NCI-H1092 (cell line): ENCODE measurements at regions not wholly inside any gene's neighbourhood (a gene's known extent, or its start where the extent isn't known, plus 50 kb on each side); places are given as distances from the start of the nearest gene placed in this dataset.
"Not testable (repeated sequence)": the region's sequence is repeated elsewhere in the genome, so short reads cannot be mapped to it uniquely, and the experiment has no call there.

ENCODE experiments used
- DNase-seq: peaks from one replicate; lab custom pipeline; 2025; lab: John Stamatoyannopoulos, UW

GRCh38 chr13:37212826-37213225, 107.4 kb upstream of the CSNK1A1L start:
- no peak for DNase-seq

GRCh38 chr13:37211487-37211886, 106.0 kb upstream of the CSNK1A1L start:
- DNase-seq: no peak

- no peak for DNase-seq
Observed at GRCh38 chr13:37209621-37210580, 104.4 kb upstream of the CSNK1A1L start.

GRCh38 chr13:37207691-37208451, 102.4 kb upstream of the CSNK1A1L start:
- no peak for DNase-seq

GRCh38 chr13:37202264-37202663, 96.8 kb upstream of the CSNK1A1L start:
- DNase-seq: no peak

- no peak for DNase-seq
Observed at GRCh38 chr13:37201081-37201480, 95.6 kb upstream of the CSNK1A1L start.

- no peak for DNase-seq
Observed at GRCh38 chr13:37198629-37199028, 93.2 kb upstream of the CSNK1A1L start.

- no peak for DNase-seq
Observed at GRCh38 chr13:37195621-37196020, 90.2 kb upstream of the CSNK1A1L start.

- peak; percentile 23 for DNase-seq
Observed at GRCh38 chr13:37194428-37194861, 89.0 kb upstream of the CSNK1A1L start.

GRCh38 chr13:37192956-37193355, 87.5 kb upstream of the CSNK1A1L start:
- no peak for DNase-seq

GRCh38 chr13:37187621-37188020, 82.2 kb upstream of the CSNK1A1L start:
- no peak for DNase-seq

- no peak for DNase-seq
Observed at GRCh38 chr13:37187105-37187504, 81.6 kb upstream of the CSNK1A1L start.

GRCh38 chr13:37181620-37182019, 76.2 kb upstream of the CSNK1A1L start:
- DNase-seq: no peak

- DNase-seq: no peak
Observed at GRCh38 chr13:37179645-37180044, 74.2 kb upstream of the CSNK1A1L start.

- DNase-seq: no peak
Observed at GRCh38 chr13:37177125-37177524, 71.7 kb upstream of the CSNK1A1L start.

- no peak for DNase-seq
Observed at GRCh38 chr13:37175996-37176395, 70.5 kb upstream of the CSNK1A1L start.

GRCh38 chr13:37173214-37173613, 67.8 kb upstream of the CSNK1A1L start:
- DNase-seq: no peak

- DNase-seq: not testable (repeated sequence)
Observed at GRCh38 chr13:37172226-37172625, 66.8 kb upstream of the CSNK1A1L start.

- DNase-seq: no peak
Observed at GRCh38 chr13:37168926-37169325, 63.5 kb upstream of the CSNK1A1L start.

- no peak for DNase-seq
Observed at GRCh38 chr13:37168151-37168550, 62.7 kb upstream of the CSNK1A1L start.

GRCh38 chr13:37164635-37165034, 59.2 kb upstream of the CSNK1A1L start:
- DNase-seq: no peak

- DNase-seq: no peak
Observed at GRCh38 chr13:37163641-37164265, 58.3 kb upstream of the CSNK1A1L start.
